H9 (cell line): ENCODE measurements at regions not wholly inside any gene's neighbourhood (a gene's known extent, or its start where the extent isn't known, plus 50 kb on each side); places are given as distances from the start of the nearest gene placed in this dataset.

Experiments
- DNase-seq: peaks from one replicate; pipeline ENCODE4 v3.0.0-alpha.2; 2017
- H2AFZ ChIP-seq: one replicate; pipeline ENCODE4 v1.6.1; 2013; ENCODE audit warnings: mild to moderate bottlenecking, low read length, control low read depth, moderate library complexity
- H2AK5ac ChIP-seq: 2 replicates; pipeline ENCODE4 v1.6.1; 2013; ENCODE audit warnings: low read length, control low read depth, mixed read lengths; ENCODE audit not compliant: insufficient read length
- H2BK120ac ChIP-seq: one replicate; pipeline ENCODE4 v1.6.1; 2013; ENCODE audit warnings: low read depth, mild to moderate bottlenecking, low read length, control low read depth, inconsistent platforms; ENCODE audit not compliant: poor library complexity, severe bottlenecking
- H2BK12ac ChIP-seq: 2 replicates; pipeline ENCODE4 v1.6.1; 2013; ENCODE audit warnings: low read length, control low read depth, mixed read lengths, low read depth; ENCODE audit not compliant: insufficient read length
- H2BK15ac ChIP-seq: 2 replicates; pipeline ENCODE4 v1.6.1; 2013; ENCODE audit warnings: low read depth, low read length, control low read depth
- H2BK20ac ChIP-seq: one replicate; pipeline ENCODE4 v1.6.1; 2013; ENCODE audit warnings: low read depth, mild to moderate bottlenecking, low read length, control low read depth, inconsistent platforms; ENCODE audit not compliant: poor library complexity, severe bottlenecking
- H2BK5ac ChIP-seq: 2 replicates; pipeline ENCODE4 v1.6.1; 2013; ENCODE audit warnings: low read length, control low read depth, mixed read lengths; ENCODE audit not compliant: insufficient read length
- H3K14ac ChIP-seq: 2 replicates; pipeline ENCODE4 v1.6.1; 2013; ENCODE audit warnings: low read length, control low read depth; ENCODE audit not compliant: insufficient read depth
- H3K18ac ChIP-seq: 2 replicates; pipeline ENCODE4 v1.6.1; 2013; ENCODE audit warnings: low read depth, mild to moderate bottlenecking, mixed read lengths, low read length, control low read depth; ENCODE audit not compliant: insufficient read length
- H3K23ac ChIP-seq: 2 replicates; pipeline ENCODE4 v1.6.1; 2013; ENCODE audit warnings: low read length, control low read depth, mixed read lengths, low read depth; ENCODE audit not compliant: insufficient read length
- H3K23me2 ChIP-seq: 2 replicates; pipeline ENCODE4 v1.6.1; 2013; ENCODE audit warnings: low read depth, mild to moderate bottlenecking, mixed read lengths, low read length, control low read depth; ENCODE audit not compliant: insufficient read length, poor library complexity, severe bottlenecking
- H3K27ac ChIP-seq: 2 replicates; pipeline ENCODE4 v1.5.1; 2013; ENCODE audit warnings: low read length, control low read depth, mixed read lengths, low read depth; ENCODE audit not compliant: insufficient read length
- H3K27me3 ChIP-seq: 2 replicates; pipeline ENCODE4 v1.6.1; 2013; ENCODE audit warnings: low read length, control low read depth, inconsistent platforms; ENCODE audit not compliant: insufficient read depth
- H3K4ac ChIP-seq: 2 replicates; pipeline ENCODE4 v1.6.1; 2013; ENCODE audit warnings: low read depth, mild to moderate bottlenecking, control low read depth, inconsistent platforms, low read length, moderate library complexity
- H3K4me1 ChIP-seq: 2 replicates; pipeline ENCODE4 v1.6.1; 2013; ENCODE audit warnings: low read length, control low read depth, inconsistent platforms; ENCODE audit not compliant: insufficient read depth
- H3K4me2 ChIP-seq: 2 replicates; pipeline ENCODE4 v1.6.1; 2013; ENCODE audit warnings: low read length, control low read depth, mixed read lengths; ENCODE audit not compliant: insufficient read length, insufficient read depth
- H3K56ac ChIP-seq: 2 replicates; pipeline ENCODE4 v1.6.1; 2013; ENCODE audit warnings: low read depth, mild to moderate bottlenecking, mixed read lengths, low read length, control low read depth; ENCODE audit not compliant: insufficient read length
- H3K79me1 ChIP-seq: 2 replicates; pipeline ENCODE4 v1.6.1; 2013; ENCODE audit warnings: low read depth, mild to moderate bottlenecking, moderate library complexity, low read length, control low read depth, inconsistent platforms; ENCODE audit not compliant: insufficient read depth, poor library complexity, severe bottlenecking
- H3K79me2 ChIP-seq: 2 replicates; pipeline ENCODE4 v1.6.1; 2013; ENCODE audit warnings: low read length, control low read depth, inconsistent platforms; ENCODE audit not compliant: insufficient read depth
- H3K9ac ChIP-seq: 2 replicates; pipeline ENCODE4 v1.6.1; 2013; ENCODE audit warnings: low read length, control low read depth, mixed read lengths; ENCODE audit not compliant: insufficient read length; ENCODE audit errors: extremely low read depth
- H3K9me3 ChIP-seq: one replicate; pipeline ENCODE4 v1.6.1; 2013; ENCODE audit warnings: low read depth, low read length, inconsistent platforms; ENCODE audit not compliant: control insufficient read depth
- H3T11ph ChIP-seq: one replicate; pipeline ENCODE4 v1.6.1; 2013; ENCODE audit warnings: mild to moderate bottlenecking, low read length, control low read depth, inconsistent platforms
- H4K20me1 ChIP-seq: one replicate; pipeline ENCODE4 v1.6.1; 2013; ENCODE audit not compliant: control insufficient read depth, insufficient read length, insufficient read depth
- H4K5ac ChIP-seq: 2 replicates; pipeline ENCODE4 v1.6.1; 2013; ENCODE audit warnings: low read depth, mild to moderate bottlenecking, mixed read lengths, low read length, control low read depth; ENCODE audit not compliant: insufficient read length
- H4K8ac ChIP-seq: replicated peaks from 2 replicates; pipeline ENCODE4 v1.6.1; 2013; ENCODE audit warnings: low read length, control low read depth, mixed read lengths, low read depth; ENCODE audit not compliant: insufficient read length
- H4K91ac ChIP-seq: 2 replicates; pipeline ENCODE4 v1.6.1; 2013; ENCODE audit warnings: low read depth, mild to moderate bottlenecking, moderate library complexity, mixed read lengths, low read length, control low read depth; ENCODE audit not compliant: insufficient read length
- H3K27ac Mint-ChIP-seq, 3 experiments: 2 replicates in 2 of 3; 3 replicates in 1 of 3; pipeline ENCODE4 v1.8.0; 2020 to 2021; ENCODE audit warnings: mixed read lengths in 3 of 3, mild to moderate bottlenecking in 1 of 3, moderate library complexity in 1 of 3
- H3K27me3 Mint-ChIP-seq: 2 replicates; pipeline ENCODE4 v1.8.0; 2021; ENCODE audit warnings: low read depth, mild to moderate bottlenecking, moderate library complexity, mixed read lengths
- H3K36me3 Mint-ChIP-seq, 3 experiments: 2 replicates in 2 of 3; 3 replicates in 1 of 3; pipeline ENCODE4 v1.8.0; 2020 to 2021; ENCODE audit warnings: low read depth in 3 of 3, mixed read lengths in 3 of 3; ENCODE audit not compliant: insufficient read depth in 1 of 3
- H3K4me1 Mint-ChIP-seq, 2 experiments: 2 replicates each; pipeline ENCODE4 v1.8.0; 2020; ENCODE audit warnings: mixed read lengths in 2 of 2
- H3K4me3 Mint-ChIP-seq, 2 experiments: 2 replicates in 1 of 2; 3 replicates in 1 of 2; pipeline ENCODE4 v1.8.0; 2020 to 2021; ENCODE audit warnings: mild to moderate bottlenecking in 2 of 2, mixed read lengths in 2 of 2, moderate library complexity in 1 of 2
- H3K9me3 Mint-ChIP-seq, 2 experiments: 2 replicates in 1 of 2; 3 replicates in 1 of 2; pipeline ENCODE4 v1.8.0; 2020; ENCODE audit warnings: mild to moderate bottlenecking in 2 of 2, mixed read lengths in 2 of 2, moderate library complexity in 1 of 2
- CTCF ChIP-seq: fragments of 200-600 bp; sonication (generic); conservative IDR thresholded peaks from 3 replicates; pipeline ENCODE4 v1.8.0; 2021; ENCODE audit warnings: antibody characterized with exemption, mild to moderate bottlenecking
- WGBS: extraction: QIAGEN DNeasy Blood & Tissue Kit; methylation state at CpG from one replicate; pipeline ENCODE4 v1.1.7; 2013; ENCODE audit warnings: missing lambda C conversion rate, low lambda C conversion rate, mixed read lengths; ENCODE audit not compliant: insufficient read length; ENCODE audit errors: extremely low coverage; 5-methylcytosine and 5-hydroxymethylcytosine counted together

DNA sequence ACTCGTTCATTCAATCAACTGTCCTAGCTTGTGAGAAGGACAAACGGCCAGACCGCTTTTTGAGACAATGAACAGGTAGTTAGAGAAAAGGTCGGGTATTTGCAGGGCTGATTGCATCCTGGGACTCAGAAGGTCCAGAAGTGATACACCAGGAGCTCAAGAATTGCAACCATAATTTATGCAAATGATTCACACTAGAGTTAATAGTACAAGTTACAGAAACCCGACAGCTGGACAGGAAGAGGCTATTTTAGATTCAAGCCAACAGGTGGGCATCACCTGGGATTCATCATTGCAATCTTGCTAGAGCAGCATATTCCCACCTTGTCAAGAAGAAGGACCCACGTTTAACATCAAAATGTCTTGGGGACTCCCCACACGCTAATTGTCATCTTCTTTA, 83.5 kb downstream of the TNFAIP3 start:
- DNase-seq, result no peak
- no CpG with 5 or more reads among the region's 7 CpGs for WGBS
- no peak overlapping the region for H4K5ac ChIP-seq
- H2BK12ac ChIP-seq, result no peak overlapping the region
- no peaks in the 10 kb centered on the region for H3K27me3 ChIP-seq
- Mint-ChIP-seq H3K27ac (no peak overlapping the region), H3K27me3 (peaks cover 6% of the 10 kb centered on the region), H3K4me3 (no peak overlapping the region), H3K36me3 (peaks cover 0 to 4% (median 3%) of the 10 kb centered on the region in 3 experiments; a peak in 2 of 7 replicates), H3K4me1 (peaks cover 0 to 5% of the 10 kb centered on the region in 2 experiments; a peak in 1 of 4 replicates), H3K9me3 (no peaks in the 10 kb centered on the region)
- H3K79me2 ChIP-seq, result no peaks in the 10 kb centered on the region
- H3K4ac ChIP-seq, result no peak overlapping the region
- no peak overlapping the region for H3K9ac ChIP-seq
- TF ChIP-seq CTCF, result no peak
- no peaks in the 10 kb centered on the region for H4K20me1 ChIP-seq
- H3T11ph ChIP-seq, result no peak overlapping the region
- no peak overlapping the region for H3K14ac ChIP-seq
- no peak overlapping the region for H2BK20ac ChIP-seq
- H3K27ac ChIP-seq, result no peak overlapping the region
- no peak overlapping the region for H2BK5ac ChIP-seq
- H3K18ac ChIP-seq, result no peak overlapping the region
- H3K79me1 ChIP-seq, result no peaks in the 10 kb centered on the region
- no peak overlapping the region for H4K8ac ChIP-seq
- H3K23ac ChIP-seq, result no peak overlapping the region
- no peak overlapping the region for H2BK15ac ChIP-seq
- H3K56ac ChIP-seq, result no peak overlapping the region
- no peaks in the 10 kb centered on the region for H3K9me3 ChIP-seq
- H3K4me2 ChIP-seq, result no peak overlapping the region
- H3K4me1 ChIP-seq, result no peaks in the 10 kb centered on the region; the same call in 1 of the 2 replicates
- no peak overlapping the region for H4K91ac ChIP-seq
- H2AK5ac ChIP-seq, result no peak overlapping the region
- H3K23me2 ChIP-seq, result no peaks in the 10 kb centered on the region
- no peak overlapping the region for H2AFZ ChIP-seq
- H2BK120ac ChIP-seq, result no peak overlapping the region
